Heart right ventricle (tissue), 16 donors: ENCODE measurements at regions not wholly inside any gene's neighbourhood (a gene's known extent, or its start where the extent isn't known, plus 50 kb on each side); places are given as distances from the start of the nearest gene placed in this dataset.

Experiments used
- ATAC-seq, 8 donors: fragments of 200-7000 bp; cut with Tn5 transposase; one replicate each; pipeline ENCODE4 v1.9.1; 2020; ENCODE audit warnings: mild to moderate bottlenecking in 8 of 8, moderate library complexity in 8 of 8, moderate number of reproducible peaks in 1 of 8
- DNase-seq, 2 donors: peaks; one replicate each; pipeline ENCODE4 v3.0.0-alpha.2; 2020
- H3K27ac ChIP-seq, 10 donors: fragments of 200-600 bp; sonication (generic) in 2 of 10; one replicate each; pipeline versions ENCODE4 v1.5.0 to v1.8.0; 2020 to 2022; ENCODE audit warnings: mild to moderate bottlenecking in 3 of 10
- H3K27me3 ChIP-seq, 7 donors: fragments of 200-600 bp; one replicate each; pipeline ENCODE4 v1.8.0; 2021 to 2022; ENCODE audit warnings: mild to moderate bottlenecking in 2 of 7
- H3K36me3 ChIP-seq, 9 donors: fragments of 200-600 bp; sonication (generic) in 1 of 9; one replicate each; pipeline versions ENCODE4 v1.5.0 to v1.8.0; 2020 to 2022; ENCODE audit warnings: mild to moderate bottlenecking in 2 of 9
- H3K4me1 ChIP-seq, 9 donors: fragments of 200-600 bp; sonication (generic) in 1 of 9; one replicate each; pipeline versions ENCODE4 v1.5.0 to v1.8.0; 2020 to 2022; ENCODE audit warnings: mild to moderate bottlenecking in 4 of 9
- H3K4me3 ChIP-seq, 10 donors: fragments of 200-600 bp; sonication (generic) in 2 of 10; one replicate each; pipeline versions ENCODE4 v1.5.0 to v1.8.0; 2020 to 2022; ENCODE audit warnings: mild to moderate bottlenecking in 7 of 10, moderate library complexity in 2 of 10
- H3K9me3 ChIP-seq, 11 donors: fragments of 200-600 bp in 10 of 11; sonication (generic) in 2 of 11; one replicate each; pipeline versions ENCODE4 v1.5.0 to v1.8.0; 2013 to 2022; ENCODE audit warnings: mild to moderate bottlenecking in 2 of 11, control low read depth in 1 of 11, moderate library complexity in 1 of 11
- CTCF ChIP-seq, 9 donors: fragments of 200-600 bp; sonication (generic) in 2 of 9; IDR thresholded peaks; one replicate each; pipeline versions ENCODE4 v1.5.0 to v1.8.0; 2021 to 2022; ENCODE audit warnings: antibody characterized with exemption in 9 of 9, mild to moderate bottlenecking in 5 of 9, moderate library complexity in 1 of 9
- WGBS, 2 donors: extraction: QIAGEN DNeasy Blood & Tissue Kit; methylation state at CpG; one replicate each; pipeline ENCODE4 v1.1.7; 2013; ENCODE audit warnings: inconsistent platforms in 1 of 2; 5-methylcytosine and 5-hydroxymethylcytosine counted together
- intact Hi-C, 10 donors: fragments of 100-400 bp; cut with DNase I; formaldehyde crosslinking; loops; one replicate each; pipeline versions ENCODE4 v1.11.1 to v1.14.2; 2022
- donor health status: Arrhythmogenic right ventricular cardiomyopathy.
- donor health status: ischemic (EF 13 %, LVEDD 7.1; RV severe dilation, severe dysfunction).
- donor health status: healthy with polysubstance abuse.
- donor health status: DM: no; HTN: yes; CAD: no.
- donor health status: DM: no; HTN: no; CAD: no.
- donor health status: ischemic (EF 25% LVEDD 6.9; RV normal size, moderate dysfunction).
- donor health status: ischemic (EF 25% LVEDD 5.7; RV mildly dilated, moderate dysfunction).
- donor health status: healthy.
- donor health status: DM: yes; HTN: yes; CAD: no.
- donor health status: Ischemic cardiomyopathy.
- donor health status: ischemic (EF 35%, LVEDD 5.7; RV mildly dilated, moderate dysfunction).
- donor health status: nonischemic (EF 11% LVEDD 7.7; RV severe dilation, severe dysfunction).
- donor health status: DM: yes; HTN: yes; CAD: no.
- donor health status: PGD.
- donor health status: ischemic (EF 29% LVEDD 5.4; RV normal size, mild dysfunction).
- donor health status: nonischemic (EF 23%, LVEDD 6.1; RV moderate dilation, normal function).

GRCh38 chr18:6493194-6493593 lies 78.5 kb upstream of the L3MBTL4 start:
- H3K4me1 ChIP-seq: no peaks in the 10 kb centered on the region
- ATAC-seq (no peak), DNase-seq (no peak)
- TF ChIP-seq CTCF (IDR thresholded peaks at IDR 0.05): no peak
- no peaks in the 10 kb centered on the region for H3K36me3 ChIP-seq
- H3K27ac ChIP-seq: no peak overlapping the region
- H3K9me3 ChIP-seq: no peaks in the 10 kb centered on the region
- whole genome bisulfite sequencing, 2 donors: 85 to 89% methylated on average over 5 of the region's 5 CpGs
- H3K4me3 ChIP-seq: no peak overlapping the region
- intact Hi-C loops: no loop called here
- peaks cover 0 to 10% (median 0%) of the 10 kb centered on the region in 7 donors for H3K27me3 ChIP-seq

GRCh38 chr18:6495536-6495935 lies 80.8 kb upstream of the L3MBTL4 start:
- intact Hi-C loops: no loop called here
- DNase-seq: no peak
- Histone ChIP-seq H3K27me3 (peaks cover 0 to 2% (median 0%) of the 10 kb centered on the region in 7 donors), H3K9me3 (no peaks in the 10 kb centered on the region), H3K27ac (no peak overlapping the region), H3K36me3 (no peaks in the 10 kb centered on the region), H3K4me1 (no peaks in the 10 kb centered on the region), H3K4me3 (no peak overlapping the region)
- no peak for TF ChIP-seq CTCF (IDR thresholded peaks at IDR 0.05)
- ATAC-seq: no peak
- WGBS, 2 donors: 82 to 84% methylated on average over 5 of the region's 5 CpGs

GRCh38 chr18:6497543-6497942 lies 82.8 kb upstream of the L3MBTL4 start:
- DNase-seq: no peak
- TF ChIP-seq CTCF (IDR thresholded peaks at IDR 0.05): no peak
- H3K9me3 ChIP-seq: no peaks in the 10 kb centered on the region
- WGBS, 2 donors: 73 to 80% methylated on average over 4 of the region's 4 CpGs
- peaks cover 0 to 7% (median 0%) of the 10 kb centered on the region in 7 donors for H3K27me3 ChIP-seq
- H3K4me1 ChIP-seq: no peaks in the 10 kb centered on the region
- ATAC-seq: no peak
- H3K36me3 ChIP-seq: no peaks in the 10 kb centered on the region
- intact Hi-C loops: no loop called here
- H3K4me3 ChIP-seq: no peak overlapping the region
- no peak overlapping the region for H3K27ac ChIP-seq

- no peak overlapping the region for H3K4me3 ChIP-seq
- WGBS, 2 donors: 59 to 69% methylated on average over 2 of the region's 2 CpGs
- no peaks in the 10 kb centered on the region for H3K9me3 ChIP-seq
- no peak for TF ChIP-seq CTCF (IDR thresholded peaks at IDR 0.05)
- ATAC-seq (no peak), DNase-seq (no peak)
- no peaks in the 10 kb centered on the region for H3K4me1 ChIP-seq
- intact Hi-C loops: no loop called here
- peaks cover 0 to 7% (median 0%) of the 10 kb centered on the region in 7 donors for H3K27me3 ChIP-seq
- no peak overlapping the region for H3K27ac ChIP-seq
- no peaks in the 10 kb centered on the region for H3K36me3 ChIP-seq
These were observed 83.7 kb upstream of the L3MBTL4 start for GRCh38 chr18:6498289-6498856.
